Upper lobe of right lung (tissue), 1 donor: ENCODE measurements at regions not wholly inside any gene's neighbourhood (a gene's known extent, or its start where the extent isn't known, plus 50 kb on each side); places are given as distances from the start of the nearest gene placed in this dataset.

ENCODE experiments used
- ATAC-seq: fragments of 200-7000 bp; cut with Tn5 transposase; one replicate; pipeline ENCODE4 v1.9.1; 2020; ENCODE audit warnings: mild to moderate bottlenecking, moderate library complexity
- DNase-seq: peaks from one replicate; pipeline ENCODE4 v3.0.0-alpha.2; 2020
- H3K27ac ChIP-seq: fragments of 200-600 bp; one replicate; pipeline ENCODE4 v1.8.0; 2022
- H3K27me3 ChIP-seq: fragments of 200-600 bp; one replicate; pipeline ENCODE4 v1.8.0; 2022; ENCODE audit warnings: mild to moderate bottlenecking
- H3K36me3 ChIP-seq: fragments of 200-600 bp; one replicate; pipeline ENCODE4 v1.8.0; 2022
- H3K4me1 ChIP-seq: fragments of 200-600 bp; one replicate; pipeline ENCODE4 v1.8.0; 2022
- H3K4me3 ChIP-seq: fragments of 200-600 bp; one replicate; pipeline ENCODE4 v1.8.0; 2022; ENCODE audit warnings: mild to moderate bottlenecking
- H3K9me3 ChIP-seq: fragments of 200-600 bp; one replicate; pipeline ENCODE4 v1.8.0; 2022
- intact Hi-C: fragments of 100-400 bp; cut with DNase I; formaldehyde crosslinking; loops from one replicate; pipeline ENCODE4 v1.11.0; 2022
- TF ChIP-seq, protein P1 (sequence below): fragments of 200-600 bp; IDR thresholded peaks from one replicate; pipeline ENCODE4 v1.8.0; 2022; ENCODE audit warnings: antibody characterized with exemption
- donor health status: DM: no; HTN: yes; CAD: no; lungs with severe emphysema.

DNA sequence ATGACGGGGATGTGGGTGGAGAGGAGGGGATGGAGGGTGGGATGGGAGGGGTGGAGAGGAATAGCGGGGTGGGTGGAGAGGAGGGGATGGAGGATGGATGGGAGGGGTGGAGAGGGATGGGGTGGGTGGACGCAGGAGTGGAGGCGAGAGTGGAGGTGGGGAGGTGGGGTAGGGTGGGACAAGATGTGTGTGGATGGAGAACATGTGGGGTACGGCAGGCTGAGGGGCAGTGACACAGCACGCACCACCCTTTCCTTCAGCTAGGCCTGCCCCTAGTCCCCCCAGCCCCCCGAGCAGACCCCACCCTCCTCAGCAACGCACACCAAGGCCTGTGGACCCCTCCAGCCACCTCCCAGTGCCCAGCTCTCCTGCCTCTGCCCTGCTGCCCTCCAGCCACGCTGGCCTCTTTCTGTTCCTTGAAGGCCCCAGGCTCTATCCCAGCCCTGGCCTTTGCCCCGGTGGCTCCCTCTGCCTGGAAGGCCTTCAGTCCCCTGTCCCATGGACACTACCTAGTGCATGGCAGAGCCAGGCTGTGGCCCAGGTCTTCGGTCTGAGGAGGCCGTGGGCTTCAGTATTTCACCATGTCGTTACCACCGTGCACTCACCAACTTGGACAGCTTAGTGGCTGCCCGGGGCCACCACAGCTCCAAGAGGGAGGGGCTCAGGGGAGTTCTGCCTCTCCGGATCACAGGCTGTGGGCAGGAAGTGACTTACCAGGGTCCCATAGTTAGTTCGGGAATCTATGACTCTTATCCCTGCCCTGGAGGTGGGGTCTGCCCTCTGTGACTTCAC, 78.4 kb upstream of the PMEPA1 start:
- Histone ChIP-seq H3K27ac (no peak overlapping the region), H3K4me1 (no peaks in the 10 kb centered on the region), H3K4me3 (no peak overlapping the region), H3K9me3 (no peaks in the 10 kb centered on the region), H3K27me3 (no peaks in the 10 kb centered on the region), H3K36me3 (no peaks in the 10 kb centered on the region)
- DNase-seq, result no peak
- TF ChIP-seq, protein P1, sequence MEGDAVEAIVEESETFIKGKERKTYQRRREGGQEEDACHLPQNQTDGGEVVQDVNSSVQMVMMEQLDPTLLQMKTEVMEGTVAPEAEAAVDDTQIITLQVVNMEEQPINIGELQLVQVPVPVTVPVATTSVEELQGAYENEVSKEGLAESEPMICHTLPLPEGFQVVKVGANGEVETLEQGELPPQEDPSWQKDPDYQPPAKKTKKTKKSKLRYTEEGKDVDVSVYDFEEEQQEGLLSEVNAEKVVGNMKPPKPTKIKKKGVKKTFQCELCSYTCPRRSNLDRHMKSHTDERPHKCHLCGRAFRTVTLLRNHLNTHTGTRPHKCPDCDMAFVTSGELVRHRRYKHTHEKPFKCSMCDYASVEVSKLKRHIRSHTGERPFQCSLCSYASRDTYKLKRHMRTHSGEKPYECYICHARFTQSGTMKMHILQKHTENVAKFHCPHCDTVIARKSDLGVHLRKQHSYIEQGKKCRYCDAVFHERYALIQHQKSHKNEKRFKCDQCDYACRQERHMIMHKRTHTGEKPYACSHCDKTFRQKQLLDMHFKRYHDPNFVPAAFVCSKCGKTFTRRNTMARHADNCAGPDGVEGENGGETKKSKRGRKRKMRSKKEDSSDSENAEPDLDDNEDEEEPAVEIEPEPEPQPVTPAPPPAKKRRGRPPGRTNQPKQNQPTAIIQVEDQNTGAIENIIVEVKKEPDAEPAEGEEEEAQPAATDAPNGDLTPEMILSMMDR, result no peak
- peak; percentile 5 for ATAC-seq
- intact Hi-C loops, result no loop called here

GRCh38 chr20:57787151-57787989, 77.6 kb upstream of the PMEPA1 start:
- no peak overlapping the region for H3K4me3 ChIP-seq
- intact Hi-C loops, result no loop called here
- no peaks in the 10 kb centered on the region for H3K27me3 ChIP-seq
- H3K4me1 ChIP-seq, result no peaks in the 10 kb centered on the region
- H3K27ac ChIP-seq, result no peak overlapping the region
- ATAC-seq, result no peak
- DNase-seq, result no peak
- TF ChIP-seq, protein P1, result no peak
- no peaks in the 10 kb centered on the region for H3K36me3 ChIP-seq
- H3K9me3 ChIP-seq, result no peaks in the 10 kb centered on the region

DNA sequence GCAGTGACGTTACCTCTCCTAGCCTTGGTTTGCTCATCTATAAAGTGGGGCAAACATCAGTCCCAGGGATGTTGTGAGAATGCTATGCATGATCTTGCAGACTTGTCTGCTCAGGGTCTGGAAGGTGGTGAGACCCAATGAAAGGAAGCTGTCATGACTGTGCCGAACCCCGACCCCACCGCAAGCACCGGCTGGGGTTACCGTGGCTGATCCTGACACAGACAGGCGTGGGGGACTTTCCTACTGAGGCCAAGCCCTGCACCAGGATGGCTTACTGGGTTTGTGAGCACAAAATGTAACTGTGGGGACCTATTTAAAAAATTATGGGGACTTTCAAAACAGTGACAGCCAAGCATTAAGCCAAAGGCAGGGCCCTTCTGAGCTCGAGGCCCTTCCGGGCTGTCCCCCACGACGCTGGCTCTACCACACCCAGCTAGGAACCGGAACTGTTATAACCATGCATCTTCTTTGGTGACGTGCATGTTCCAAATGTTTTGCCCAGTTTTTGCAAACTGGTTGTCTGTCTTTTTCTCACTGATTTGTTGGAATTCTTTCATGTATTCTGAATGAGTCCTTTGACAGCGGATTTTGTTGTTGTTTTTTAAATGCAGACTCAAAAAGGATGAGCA, 76.6 kb upstream of the PMEPA1 start:
- Histone ChIP-seq H3K27ac (no peak overlapping the region), H3K27me3 (no peaks in the 10 kb centered on the region), H3K36me3 (no peaks in the 10 kb centered on the region), H3K4me3 (no peak overlapping the region), H3K9me3 (no peaks in the 10 kb centered on the region), H3K4me1 (no peaks in the 10 kb centered on the region)
- ATAC-seq (no peak), DNase-seq (no peak)
- intact Hi-C loops, result no loop called here
- TF ChIP-seq, protein P1, result no peak

GRCh38 chr20:57785720-57786119, 75.9 kb upstream of the PMEPA1 start:
- no peak overlapping the region for H3K27ac ChIP-seq
- no peak overlapping the region for H3K4me3 ChIP-seq
- DNase-seq (no peak), ATAC-seq (no peak)
- H3K27me3 ChIP-seq, result no peaks in the 10 kb centered on the region
- intact Hi-C loops, result no loop called here
- H3K36me3 ChIP-seq, result no peaks in the 10 kb centered on the region
- no peaks in the 10 kb centered on the region for H3K4me1 ChIP-seq
- no peaks in the 10 kb centered on the region for H3K9me3 ChIP-seq
- TF ChIP-seq, protein P1, result no peak

GRCh38 chr20:57785061-57785460, 75.2 kb upstream of the PMEPA1 start:
- DNase-seq (no peak), ATAC-seq (no peak)
- intact Hi-C loops, result no loop called here
- Histone ChIP-seq H3K9me3 (no peaks in the 10 kb centered on the region), H3K36me3 (no peaks in the 10 kb centered on the region), H3K4me3 (no peak overlapping the region), H3K4me1 (no peaks in the 10 kb centered on the region), H3K27ac (no peak overlapping the region), H3K27me3 (no peaks in the 10 kb centered on the region)
- TF ChIP-seq, protein P1, result no peak
